Thymus (tissue), 11 donors: ENCODE measurements at regions not wholly inside any gene's neighbourhood (a gene's known extent, or its start where the extent isn't known, plus 50 kb on each side); places are given as distances from the start of the nearest gene placed in this dataset.
"Not testable (repeated sequence)": the region's sequence is repeated elsewhere in the genome, so short reads cannot be mapped to it uniquely, and the experiment has no call there.

Experiments used
- DNase-seq, 9 donors: peaks; one replicate each; pipeline ENCODE4 v3.0.0-alpha.2; 2013; ENCODE audit warnings: low spot score in 9 of 9, low read depth in 6 of 9, missing footprints in 1 of 9
- H3K27ac ChIP-seq, 2 donors: one replicate each; pipeline ENCODE4 v1.5.1; 2013; ENCODE audit warnings: control low read depth in 1 of 2, low read depth in 1 of 2, low read length in 1 of 2, mild to moderate bottlenecking in 1 of 2, moderate library complexity in 1 of 2
- H3K27me3 ChIP-seq, 2 donors: one replicate each; pipeline ENCODE4 v1.5.1; 2013; ENCODE audit warnings: low read length in 1 of 2; ENCODE audit not compliant: control insufficient read depth in 2 of 2, insufficient read depth in 1 of 2
- H3K36me3 ChIP-seq, 2 donors: one replicate each; pipeline ENCODE4 v1.5.1; 2013; ENCODE audit warnings: low read length in 1 of 2, mild to moderate bottlenecking in 1 of 2, moderate library complexity in 1 of 2; ENCODE audit not compliant: control insufficient read depth in 2 of 2, insufficient read depth in 2 of 2
- H3K4me1 ChIP-seq, 2 donors: one replicate each; pipeline ENCODE4 v1.5.1; 2013; ENCODE audit warnings: low read length in 2 of 2; ENCODE audit not compliant: control insufficient read depth in 2 of 2, insufficient read depth in 2 of 2
- H3K4me3 ChIP-seq, 2 donors: one replicate each; pipeline ENCODE4 v1.5.1; 2013; ENCODE audit warnings: low read length in 2 of 2, control low read depth in 1 of 2, mild to moderate bottlenecking in 1 of 2
- H3K9me3 ChIP-seq, 2 donors: one replicate each; pipeline ENCODE4 v1.5.1; 2013; ENCODE audit warnings: low read length in 1 of 2, mild to moderate bottlenecking in 1 of 2; ENCODE audit not compliant: control insufficient read depth in 2 of 2, insufficient read depth in 1 of 2
- WGBS: extraction: QIAGEN DNeasy Blood & Tissue Kit; methylation state at CpG from one replicate; pipeline ENCODE4 v1.1.7; 2013; 5-methylcytosine and 5-hydroxymethylcytosine counted together
- donor health status: healthy.

- Histone ChIP-seq H3K9me3 (peaks cover 0 to 3% of the 10 kb centered on the region in 2 donors), H3K4me3 (no peak overlapping the region), H3K27ac (no peak overlapping the region), H3K4me1 (no peaks in the 10 kb centered on the region), H3K27me3 (no peaks in the 10 kb centered on the region), H3K36me3 (no peaks in the 10 kb centered on the region)
- DNase-seq: no peak
- 94% methylated on average over 3 of the region's 3 CpGs for WGBS
These were observed 820.8 kb upstream of the ADGRB3 start for GRCh38 chr6:67814262-67814661.

- Histone ChIP-seq H3K27ac (no peak overlapping the region), H3K4me3 (no peak overlapping the region), H3K9me3 (peaks cover 0 to 3% of the 10 kb centered on the region in 2 donors), H3K4me1 (no peaks in the 10 kb centered on the region), H3K27me3 (no peaks in the 10 kb centered on the region), H3K36me3 (no peaks in the 10 kb centered on the region)
- WGBS: 96% methylated on average over 1 of the region's 1 CpG
- no peak for DNase-seq
These were observed 822.4 kb upstream of the ADGRB3 start for GRCh38 chr6:67812693-67813092.

- DNase-seq: no peak
- Histone ChIP-seq H3K27ac (no peak overlapping the region), H3K27me3 (no peaks in the 10 kb centered on the region), H3K4me3 (no peak overlapping the region), H3K9me3 (peaks cover 0 to 3% of the 10 kb centered on the region in 2 donors), H3K4me1 (no peaks in the 10 kb centered on the region), H3K36me3 (no peaks in the 10 kb centered on the region)
- WGBS: 88% methylated on average over 1 of the region's 1 CpG
These were observed 823.0 kb upstream of the ADGRB3 start for GRCh38 chr6:67812125-67812524.

- Histone ChIP-seq H3K27me3 (no peaks in the 10 kb centered on the region), H3K36me3 (no peaks in the 10 kb centered on the region), H3K4me1 (no peaks in the 10 kb centered on the region), H3K27ac (no peak overlapping the region), H3K9me3 (peaks cover 0 to 3% of the 10 kb centered on the region in 2 donors), H3K4me3 (no peak overlapping the region)
- DNase-seq: no peak
- WGBS: 91% methylated on average over 3 of the region's 3 CpGs
These were observed 823.6 kb upstream of the ADGRB3 start for GRCh38 chr6:67811239-67812037.

GRCh38 chr6:67804808-67805207 lies 830.3 kb upstream of the ADGRB3 start:
- H3K36me3 ChIP-seq, H3K27ac ChIP-seq, H3K9me3 ChIP-seq, H3K27me3 ChIP-seq, DNase-seq, H3K4me3 ChIP-seq, H3K4me1 ChIP-seq: not testable (repeated sequence)
- 86% methylated on average over 5 of the region's 5 CpGs for WGBS

GRCh38 chr6:67802771-67803170 lies 832.3 kb upstream of the ADGRB3 start:
- DNase-seq: peak in 1 of 9 donors; percentile 18
- H3K36me3 ChIP-seq: no peaks in the 10 kb centered on the region
- H3K27me3 ChIP-seq: no peaks in the 10 kb centered on the region
- H3K27ac ChIP-seq: no peak overlapping the region
- no peak overlapping the region for H3K4me3 ChIP-seq
- peaks cover 0 to 18% of the 10 kb centered on the region in 2 donors for H3K9me3 ChIP-seq
- H3K4me1 ChIP-seq: no peaks in the 10 kb centered on the region

GRCh38 chr6:67792996-67793395 lies 842.1 kb upstream of the ADGRB3 start:
- 77% methylated on average over 2 of the region's 2 CpGs for WGBS
- Histone ChIP-seq H3K27me3 (no peaks in the 10 kb centered on the region), H3K27ac (no peak overlapping the region), H3K4me1 (no peaks in the 10 kb centered on the region), H3K9me3 (peaks cover 0 to 3% of the 10 kb centered on the region in 2 donors), H3K4me3 (no peak overlapping the region), H3K36me3 (no peaks in the 10 kb centered on the region)
- DNase-seq: no peak

GRCh38 chr6:67790569-67790968 lies 844.5 kb upstream of the ADGRB3 start:
- Histone ChIP-seq H3K27me3 (no peaks in the 10 kb centered on the region), H3K27ac (no peak overlapping the region), H3K36me3 (no peaks in the 10 kb centered on the region), H3K4me1 (no peaks in the 10 kb centered on the region), H3K9me3 (no peaks in the 10 kb centered on the region), H3K4me3 (no peak overlapping the region)
- DNase-seq: no peak
- 77% methylated on average over 1 of the region's 1 CpG for WGBS

- H3K9me3 ChIP-seq, H3K27me3 ChIP-seq, H3K36me3 ChIP-seq, DNase-seq, H3K27ac ChIP-seq, H3K4me3 ChIP-seq, H3K4me1 ChIP-seq: not testable (repeated sequence)
- WGBS: 90% methylated on average over 1 of the region's 1 CpG
These were observed 848.0 kb upstream of the ADGRB3 start for GRCh38 chr6:67787119-67787518.
